ENCODE measurements at regions not wholly inside any gene's neighbourhood (a gene's known extent, or its start where the extent isn't known, plus 50 kb on each side); places are given as distances from the start of the nearest gene placed in this dataset.

- no peaks in the 10 kb centered on the region for H3K27me3 ChIP-seq
- no peak for DNase-seq
- 68 to 83% methylated on average over 1 to 9 of the region's 9 CpGs for WGBS, 2 donors (ENCODE audit: low coverage in 1 of 2)
- H3K4me1 ChIP-seq = no peaks in the 10 kb centered on the region
- H3K36me3 ChIP-seq = no peaks in the 10 kb centered on the region
- H3K9me3 ChIP-seq = no peaks in the 10 kb centered on the region
- no peak overlapping the region for H3K27ac ChIP-seq
- TF ChIP-seq EP300 (IDR thresholded peaks at IDR 0.05; ENCODE audit: low read depth) (no peak), POLR2AphosphoS5 (IDR thresholded peaks at IDR 0.05) (no peak), POLR2A (IDR thresholded peaks at IDR 0.05) (no peak), CTCF (IDR thresholded peaks at IDR 0.05) (no peak)
- in situ Hi-C loops (cut with MboI; ENCODE audit: low pct_ligation_motif_present in 1 of 4, low pct_unique_long_range_greater_than_20kb in 1 of 4, low sequenced_read_pairs in 3 of 4) (loop anchor here in 1 of 4 donors (25.0 kb wide), 1 partner anchor 190 kb away; no protein-coding TSS in a partner anchor), intact Hi-C loops (cut with DNase I; ENCODE audit: low total_unique reads) (no loop called here)
- H3K4me3 ChIP-seq = no peak overlapping the region
These were observed 103.5 kb upstream of the ETS2 start for GRCh38 chr21:38702196-38702595.

- no peak for TF ChIP-seq POLR2AphosphoS5 (IDR thresholded peaks at IDR 0.05)
- no peak for TF ChIP-seq CTCF (IDR thresholded peaks at IDR 0.05)
- no peak for TF ChIP-seq EP300 (IDR thresholded peaks at IDR 0.05; ENCODE audit: low read depth)
- TF ChIP-seq POLR2A (IDR thresholded peaks at IDR 0.05) = no peak
- in situ Hi-C loops (cut with MboI; ENCODE audit: low pct_ligation_motif_present in 1 of 4, low pct_unique_long_range_greater_than_20kb in 1 of 4, low sequenced_read_pairs in 3 of 4) = loop anchor here in 3 of 4 donors (10.0 to 25.0 kb wide), 2 partner anchors 198 to 205 kb away; no protein-coding TSS in a partner anchor
These were observed 95.9 kb upstream of the ETS2 start for GRCh38 chr21:38709876-38710275.

GRCh38 chr21:38712071-38712470 lies 93.7 kb upstream of the ETS2 start:
- no peak overlapping the region for H3K4me3 ChIP-seq
- no peaks in the 10 kb centered on the region for H3K4me1 ChIP-seq
- no peaks in the 10 kb centered on the region for H3K9me3 ChIP-seq
- in situ Hi-C loops (cut with MboI; ENCODE audit: low pct_ligation_motif_present in 1 of 4, low pct_unique_long_range_greater_than_20kb in 1 of 4, low sequenced_read_pairs in 3 of 4) = loop anchor here in 3 of 4 donors (10.0 to 25.0 kb wide), 2 partner anchors 200 to 207 kb away; no protein-coding TSS in a partner anchor
- no peaks in the 10 kb centered on the region for H3K36me3 ChIP-seq
- intact Hi-C loops (cut with DNase I; ENCODE audit: low total_unique reads) = no loop called here
- peak; percentile 44 for DNase-seq
- no peaks in the 10 kb centered on the region for H3K27me3 ChIP-seq
- TF ChIP-seq POLR2A (IDR thresholded peaks at IDR 0.05) (no peak), CTCF (IDR thresholded peaks at IDR 0.05) (peak; percentile 29 to 58 (median 48))
- no peak overlapping the region for H3K27ac ChIP-seq
- WGBS, 2 donors (ENCODE audit: low coverage in 1 of 2) = 40 to 62% methylated on average over 1 of the region's 1 CpG

More at GRCh38 chr21:38709876-38710275, 95.9 kb upstream of the ETS2 start:
- H3K4me1 ChIP-seq = no peaks in the 10 kb centered on the region
- H3K27ac ChIP-seq = no peak overlapping the region
- no peaks in the 10 kb centered on the region for H3K36me3 ChIP-seq
- 76 to 100% methylated on average over 2 to 4 of the region's 4 CpGs for WGBS, 2 donors (ENCODE audit: low coverage in 1 of 2)
- no peaks in the 10 kb centered on the region for H3K9me3 ChIP-seq
- no peak overlapping the region for H3K4me3 ChIP-seq
- no peak for DNase-seq
- intact Hi-C loops (cut with DNase I; ENCODE audit: low total_unique reads) = no loop called here
- H3K27me3 ChIP-seq = no peaks in the 10 kb centered on the region

- Histone ChIP-seq H3K4me3 (no peak overlapping the region), H3K36me3 (no peaks in the 10 kb centered on the region), H3K27me3 (no peaks in the 10 kb centered on the region), H3K4me1 (no peaks in the 10 kb centered on the region), H3K27ac (no peak overlapping the region), H3K9me3 (no peaks in the 10 kb centered on the region)
- no peak for DNase-seq
- TF ChIP-seq POLR2AphosphoS5 (IDR thresholded peaks at IDR 0.05) (no peak), POLR2A (IDR thresholded peaks at IDR 0.05) (no peak), EP300 (IDR thresholded peaks at IDR 0.05; ENCODE audit: low read depth) (no peak), CTCF (IDR thresholded peaks at IDR 0.05) (no peak)
- intact Hi-C loops (cut with DNase I; ENCODE audit: low total_unique reads) = no loop called here
- WGBS, 2 donors (ENCODE audit: low coverage in 1 of 2) = 91% methylated on average over 3 of the region's 3 CpGs; no CpG with 5 or more reads in 1 of the 2 donors
- in situ Hi-C loops (cut with MboI; ENCODE audit: low pct_ligation_motif_present in 1 of 4, low pct_unique_long_range_greater_than_20kb in 1 of 4, low sequenced_read_pairs in 3 of 4) = loop anchor here in 3 of 4 donors (10.0 to 25.0 kb wide), 2 partner anchors 200 to 208 kb away; no protein-coding TSS in a partner anchor
These were observed 93.1 kb upstream of the ETS2 start for GRCh38 chr21:38712664-38713063.
